CD4-positive, alpha-beta T cell treated with Interleukin-4 for 4 hours (primary cell): ENCODE measurements at regions not wholly inside any gene's neighbourhood (a gene's known extent, or its start where the extent isn't known, plus 50 kb on each side); places are given as distances from the start of the nearest gene placed in this dataset.

Source experiments
- DNase-seq: peaks from one replicate; pipeline ENCODE4 v3.0.0-alpha.2; 2020

DNA sequence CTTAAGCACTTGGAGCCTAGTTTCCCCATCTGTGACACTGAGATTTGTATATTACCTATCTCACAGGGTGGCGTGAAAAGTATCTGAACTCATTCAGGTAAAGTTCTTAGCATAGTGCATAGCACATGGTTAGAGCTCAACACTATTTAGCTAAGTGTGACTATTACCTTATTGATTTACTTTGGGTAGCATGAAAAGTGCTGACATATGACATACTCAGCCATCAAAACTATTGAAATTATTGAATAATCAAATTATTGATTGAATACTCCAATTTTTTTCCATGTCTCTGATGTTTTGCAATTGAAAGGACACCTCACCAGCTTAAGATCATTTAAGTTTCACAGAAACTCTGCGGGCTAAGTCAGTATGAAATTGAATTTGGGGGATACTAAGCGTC lies 715.0 kb downstream of the EFNB2 start:
- no peak for DNase-seq

DNA sequence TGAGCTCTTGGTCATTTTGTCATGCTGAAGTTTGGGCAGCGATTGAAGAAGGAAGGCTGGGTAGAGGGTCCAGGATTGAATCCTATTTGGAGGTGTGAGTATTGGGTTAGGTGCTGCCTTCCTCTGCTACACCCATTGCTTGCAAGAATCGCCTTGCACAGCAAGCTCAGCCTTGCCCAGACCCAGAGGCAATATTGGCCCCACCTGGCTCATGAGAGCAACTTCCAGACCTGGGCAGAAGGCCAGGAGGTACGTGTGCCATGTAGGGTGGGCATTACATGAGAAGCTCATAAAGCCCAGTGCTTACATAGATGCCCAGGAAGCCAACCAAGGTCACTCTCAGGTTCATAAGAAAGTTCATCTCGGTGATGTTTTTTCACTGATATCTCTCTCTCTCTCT lies 718.0 kb downstream of the EFNB2 start:
- DNase-seq, result no peak

DNA sequence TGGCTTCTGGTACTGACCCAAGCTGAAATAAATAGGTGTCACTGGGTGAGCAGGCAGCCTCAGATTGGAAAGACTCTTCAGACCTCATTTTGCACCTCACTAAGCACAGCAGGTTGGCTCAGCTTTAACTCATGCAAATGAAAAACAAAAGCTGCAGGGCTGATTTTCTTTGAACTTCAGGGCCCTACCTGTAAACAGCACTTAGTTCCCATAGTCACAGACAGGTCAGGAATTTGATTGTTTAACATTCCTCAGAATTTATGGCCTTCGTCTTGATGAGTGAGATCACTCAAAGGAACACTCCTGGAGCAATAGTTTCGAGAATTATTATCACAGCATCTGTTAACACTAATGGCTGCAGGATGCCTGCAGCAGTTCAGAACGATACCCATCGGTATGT lies 718.5 kb downstream of the EFNB2 start:
- DNase-seq, result no peak

DNA sequence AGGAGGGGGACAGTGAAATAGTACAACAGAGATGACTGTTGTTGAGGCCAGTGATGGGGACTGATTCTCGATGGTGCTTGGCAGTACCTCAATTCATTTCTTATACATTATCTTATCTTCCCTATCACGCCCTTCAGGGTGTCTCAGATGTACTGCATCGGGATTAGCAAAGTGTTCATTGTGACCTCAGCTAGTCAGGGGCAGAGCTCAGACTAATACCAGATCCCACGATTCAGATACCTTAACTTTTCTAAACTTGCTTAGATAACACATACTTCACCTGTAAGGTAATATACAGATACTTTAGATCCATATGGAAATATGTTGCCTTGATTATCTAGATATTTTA lies 720.6 kb downstream of the EFNB2 start:
- DNase-seq, result no peak

DNA sequence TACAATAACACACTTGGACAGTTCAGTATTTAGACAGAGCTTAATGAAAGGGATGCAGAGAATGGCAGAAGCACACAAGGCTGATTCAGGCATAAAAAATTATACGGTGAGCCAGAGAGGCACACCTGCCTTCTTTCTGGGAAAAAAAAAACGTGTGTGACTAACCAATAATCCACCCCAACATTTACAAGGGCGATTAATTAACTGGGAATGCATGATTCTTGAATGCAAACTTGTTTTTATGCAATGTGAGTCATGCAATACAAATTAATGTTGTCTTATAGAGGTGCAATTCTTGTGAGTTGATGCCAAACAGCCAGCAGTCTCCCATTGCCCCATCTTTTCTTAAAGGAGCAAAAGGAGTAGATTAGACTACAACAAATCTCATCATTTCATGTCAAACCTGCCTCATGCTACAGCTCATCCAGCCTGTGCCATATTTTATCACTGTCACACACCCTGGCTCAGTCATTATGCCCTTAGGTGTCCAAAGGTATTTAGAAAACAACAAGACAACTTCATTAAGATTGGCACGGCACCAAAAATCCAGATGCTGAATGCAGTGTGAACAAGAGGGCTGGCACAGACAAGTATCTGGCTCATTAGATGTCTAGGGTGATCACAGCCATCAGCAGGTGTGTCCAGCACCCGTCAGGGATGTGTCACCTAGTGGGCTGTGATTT lies 721.1 kb downstream of the EFNB2 start:
- DNase-seq, result no peak

DNA sequence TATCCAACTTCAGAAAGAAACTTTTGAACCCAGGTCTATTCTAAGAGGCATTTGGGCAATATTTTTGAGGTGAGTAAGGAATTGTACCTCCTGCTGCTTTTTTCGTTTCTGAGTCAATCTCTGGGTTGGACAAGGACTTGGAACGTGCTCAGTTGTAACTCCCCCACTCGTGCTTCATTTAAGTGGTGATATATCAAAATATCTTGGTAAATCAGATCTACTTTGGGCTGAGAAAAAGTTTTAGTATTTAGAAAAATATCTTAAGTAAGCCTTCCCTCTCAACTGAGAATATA lies 728.9 kb downstream of the EFNB2 start:
- DNase-seq, result no peak

DNA sequence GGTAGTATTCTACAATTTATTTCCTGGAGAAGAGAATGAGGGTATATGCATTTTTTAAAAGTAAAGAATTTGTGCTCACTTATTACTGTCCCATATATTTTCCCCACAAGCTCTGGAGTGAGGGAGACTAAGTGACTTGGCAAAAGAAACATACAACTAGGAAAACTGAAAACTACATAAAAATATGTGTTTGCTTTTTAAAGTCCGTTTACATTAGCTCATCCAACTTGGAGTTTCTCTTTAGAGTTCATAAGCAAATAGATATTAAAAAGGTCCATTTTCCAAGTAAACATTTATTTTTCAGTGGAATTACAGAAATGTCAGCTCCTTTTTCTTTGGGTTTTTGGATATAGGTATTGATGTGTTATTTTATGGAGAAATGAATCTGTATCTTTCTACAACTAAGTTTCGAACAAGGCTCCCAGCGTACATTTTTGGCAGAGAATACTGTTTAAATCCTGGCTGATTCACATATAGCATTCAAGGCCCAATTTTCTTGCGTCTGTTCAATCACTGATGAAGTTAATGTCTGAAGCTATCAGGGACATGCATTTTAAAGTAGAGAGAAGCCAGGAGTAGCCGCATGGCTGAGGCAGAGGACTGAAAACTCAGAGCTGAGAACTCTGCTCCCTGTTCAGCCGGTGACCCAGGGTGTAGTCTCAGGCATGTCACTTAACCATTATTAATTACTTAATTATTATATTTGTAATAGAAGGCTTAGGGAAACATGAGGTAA lies 729.4 kb downstream of the EFNB2 start:
- DNase-seq, result no peak

DNA sequence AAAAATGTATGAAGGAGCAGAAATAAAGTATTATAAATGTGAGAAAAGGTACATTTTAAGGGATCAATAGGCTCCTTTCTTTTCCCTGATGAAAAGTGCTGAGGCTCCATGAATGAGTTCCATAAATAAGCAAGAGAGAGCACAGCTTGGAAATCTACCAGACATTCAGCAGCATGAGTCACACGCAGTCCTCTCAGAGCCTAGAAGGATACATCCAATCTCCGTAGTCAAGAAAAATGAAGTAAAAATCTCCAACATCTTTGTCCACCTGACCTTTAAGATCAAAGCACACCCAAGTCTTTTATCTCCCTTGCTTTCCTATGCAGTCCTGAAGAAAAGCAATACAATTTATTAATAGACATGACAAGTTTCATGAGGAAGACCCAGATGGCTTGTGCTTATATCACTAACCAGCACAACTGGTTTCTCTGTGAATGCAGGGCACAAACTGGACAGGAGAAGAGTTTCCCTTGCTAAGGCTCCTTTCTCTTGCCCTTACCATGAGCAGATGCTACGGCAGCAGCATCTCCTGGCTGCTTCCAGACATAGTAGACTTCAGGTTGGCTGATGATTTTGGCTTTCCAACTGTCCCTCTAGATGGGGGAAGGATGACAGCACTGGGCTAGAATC lies 730.8 kb downstream of the EFNB2 start:
- DNase-seq, result no peak

DNA sequence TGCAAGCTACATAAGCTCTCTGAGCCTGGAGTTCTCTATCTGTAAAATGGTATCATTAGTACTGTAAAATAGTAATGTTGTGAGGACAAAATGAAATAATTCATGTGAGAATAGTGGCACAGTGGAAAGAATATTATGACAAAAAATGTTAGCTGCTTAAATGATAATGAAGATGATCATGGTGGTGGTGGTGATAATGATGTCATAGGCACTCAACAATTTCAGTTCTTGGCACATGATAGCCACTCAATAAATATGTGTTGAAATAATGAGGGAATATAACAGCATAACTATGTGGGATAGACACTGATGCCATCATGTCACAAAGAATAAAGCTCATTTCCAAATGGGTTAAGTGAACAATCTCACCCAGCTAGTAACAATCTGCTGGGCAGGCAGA lies 736.3 kb downstream of the EFNB2 start:
- no peak for DNase-seq

DNA sequence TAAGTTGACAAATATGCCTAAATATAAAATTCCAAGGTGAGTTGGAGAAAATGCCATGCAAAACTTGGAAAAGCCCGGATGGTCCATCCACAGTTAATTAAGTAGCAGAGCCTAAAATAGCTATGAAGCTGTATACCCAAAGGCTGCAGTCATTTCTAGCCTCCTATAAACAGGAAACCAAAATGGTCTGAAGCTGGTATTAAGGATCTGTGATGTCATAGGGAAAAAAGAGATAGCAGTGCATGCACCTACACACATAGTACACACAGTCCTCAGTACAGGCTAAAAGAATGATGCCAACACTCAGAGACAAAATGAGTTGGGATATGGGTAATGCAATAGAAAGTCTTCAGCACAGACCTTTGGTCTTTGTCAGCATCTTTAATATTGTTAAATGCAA lies 736.9 kb downstream of the EFNB2 start:
- DNase-seq, result no peak

DNA sequence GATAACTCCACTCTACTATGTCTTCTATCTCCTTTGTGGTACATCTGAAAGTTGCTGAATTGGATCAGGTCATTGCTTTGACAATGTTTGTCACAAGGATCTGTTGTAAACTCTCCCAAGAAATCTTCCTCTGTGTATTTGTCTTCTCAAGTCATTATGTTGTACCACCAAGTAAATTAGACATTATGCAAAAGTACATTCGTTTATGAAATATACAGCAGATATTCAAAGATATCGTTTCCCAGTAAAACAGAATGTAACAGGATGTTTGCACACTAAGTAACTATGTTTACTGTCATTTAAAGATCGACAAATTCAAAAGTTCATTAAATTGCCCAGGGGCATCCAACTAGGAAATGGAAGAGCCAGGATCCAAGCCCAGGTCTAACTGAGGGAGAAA lies 739.4 kb downstream of the EFNB2 start:
- DNase-seq, result no peak

DNA sequence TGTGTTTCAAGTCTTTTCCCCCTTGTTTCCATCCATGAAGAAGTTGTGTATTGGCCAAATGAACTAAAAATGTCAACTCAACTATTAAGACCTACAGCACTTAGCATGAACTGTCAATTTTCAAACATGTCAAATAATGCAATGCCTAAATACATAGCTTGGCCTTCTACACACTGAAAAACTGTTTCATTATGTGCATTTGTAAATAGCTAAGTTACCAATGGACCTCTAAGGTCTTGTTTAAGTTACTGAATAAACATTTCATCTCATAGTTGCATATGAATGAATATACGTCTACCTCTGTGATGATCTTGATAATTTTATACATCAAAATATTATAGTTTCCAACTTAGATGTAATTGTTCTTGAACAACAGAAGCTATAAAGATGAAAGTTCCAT lies 744.5 kb downstream of the EFNB2 start:
- no peak for DNase-seq

DNA sequence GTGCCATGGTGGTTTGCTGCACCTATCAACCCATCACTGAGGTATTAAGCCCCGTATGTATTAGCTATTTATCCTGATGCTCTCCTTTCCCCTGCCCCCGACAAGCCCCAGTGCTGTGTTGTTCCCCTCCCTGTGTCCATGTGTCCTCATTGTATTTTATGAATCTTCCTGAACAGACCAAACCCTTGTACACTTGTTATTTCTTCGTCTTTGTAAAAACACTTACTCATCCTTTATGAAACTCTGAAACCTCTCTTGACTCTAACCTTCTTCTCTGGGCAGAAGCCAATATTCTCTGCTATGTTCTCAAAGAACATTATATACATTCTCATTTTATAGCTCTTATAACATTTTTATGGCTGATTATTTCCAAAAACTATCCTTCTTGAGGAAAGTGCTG lies 746.9 kb downstream of the EFNB2 start:
- no peak for DNase-seq

DNA sequence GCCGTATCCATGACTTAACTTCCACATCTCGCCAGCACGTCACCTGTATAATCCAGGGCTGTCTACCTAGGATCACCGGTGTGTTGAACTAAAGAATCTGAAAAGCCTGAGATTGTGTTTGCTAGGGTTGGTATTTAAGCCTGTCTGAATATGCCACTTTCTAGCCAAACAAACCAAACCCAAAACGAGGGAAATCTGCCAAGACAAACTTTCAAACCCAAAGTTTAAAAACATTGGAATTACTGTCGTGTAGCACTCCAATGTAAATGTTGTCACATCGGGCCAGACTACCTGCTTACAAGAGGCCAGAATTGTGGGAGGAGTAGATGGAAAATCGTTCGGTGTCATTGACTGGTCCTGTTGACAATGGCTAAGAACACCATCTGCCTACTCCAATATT lies 747.8 kb downstream of the EFNB2 start:
- no peak for DNase-seq

DNA sequence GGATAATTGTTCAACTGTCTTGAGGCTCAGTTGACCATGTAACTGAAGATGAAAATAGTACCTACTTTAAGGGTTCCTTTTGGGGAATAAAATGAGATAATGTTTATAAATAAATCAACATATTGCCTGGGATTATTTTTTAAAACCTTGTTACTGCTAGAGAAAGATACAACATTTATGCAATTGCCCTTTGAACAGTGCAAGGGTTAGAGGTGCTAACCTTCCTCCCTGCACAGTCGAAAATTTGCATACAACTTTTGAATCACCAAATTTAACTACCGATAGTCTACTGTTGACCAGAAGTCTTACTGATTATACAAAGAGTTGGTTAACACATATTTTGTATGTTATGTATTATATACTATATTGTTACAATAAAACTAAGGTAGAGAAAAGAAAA lies 750.0 kb downstream of the EFNB2 start:
- DNase-seq, result no peak

DNA sequence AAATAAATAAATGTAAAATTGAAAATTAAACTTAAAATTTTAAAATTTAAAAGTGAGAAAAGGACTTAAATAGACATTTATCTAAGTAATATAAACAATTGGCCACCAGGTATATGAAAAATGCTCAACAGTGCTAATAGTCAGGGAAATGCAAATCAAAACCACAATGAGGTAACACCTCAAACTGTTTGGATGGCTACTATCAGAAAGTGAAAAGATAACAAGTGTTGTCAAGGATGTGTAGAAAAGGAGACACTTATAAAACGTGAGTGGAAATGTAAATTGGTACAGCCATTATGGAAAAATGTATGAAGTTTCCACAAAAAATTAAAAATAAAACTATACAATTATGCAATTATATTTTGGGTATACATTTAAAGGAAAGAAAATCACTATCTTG lies 752.2 kb downstream of the EFNB2 start:
- no peak for DNase-seq

DNA sequence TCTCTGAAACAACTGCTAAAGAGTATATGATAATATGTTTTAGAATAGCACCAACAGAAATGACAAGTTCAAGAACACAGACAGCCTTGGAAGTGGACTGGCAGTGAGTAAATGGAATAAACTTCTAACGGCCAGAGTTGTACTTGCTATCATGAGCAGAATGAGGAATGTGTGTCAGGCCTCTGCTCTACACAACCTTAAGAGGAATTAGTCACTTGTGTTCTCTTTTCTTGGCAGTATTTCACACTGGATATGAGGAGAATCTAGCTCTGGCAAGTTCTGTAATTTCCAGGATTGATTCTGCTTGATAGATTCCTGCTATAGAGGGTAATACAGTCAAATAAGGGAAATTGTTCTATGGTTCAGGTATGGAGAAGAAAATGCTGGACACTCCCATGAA lies 757.3 kb downstream of the EFNB2 start:
- no peak for DNase-seq

DNA sequence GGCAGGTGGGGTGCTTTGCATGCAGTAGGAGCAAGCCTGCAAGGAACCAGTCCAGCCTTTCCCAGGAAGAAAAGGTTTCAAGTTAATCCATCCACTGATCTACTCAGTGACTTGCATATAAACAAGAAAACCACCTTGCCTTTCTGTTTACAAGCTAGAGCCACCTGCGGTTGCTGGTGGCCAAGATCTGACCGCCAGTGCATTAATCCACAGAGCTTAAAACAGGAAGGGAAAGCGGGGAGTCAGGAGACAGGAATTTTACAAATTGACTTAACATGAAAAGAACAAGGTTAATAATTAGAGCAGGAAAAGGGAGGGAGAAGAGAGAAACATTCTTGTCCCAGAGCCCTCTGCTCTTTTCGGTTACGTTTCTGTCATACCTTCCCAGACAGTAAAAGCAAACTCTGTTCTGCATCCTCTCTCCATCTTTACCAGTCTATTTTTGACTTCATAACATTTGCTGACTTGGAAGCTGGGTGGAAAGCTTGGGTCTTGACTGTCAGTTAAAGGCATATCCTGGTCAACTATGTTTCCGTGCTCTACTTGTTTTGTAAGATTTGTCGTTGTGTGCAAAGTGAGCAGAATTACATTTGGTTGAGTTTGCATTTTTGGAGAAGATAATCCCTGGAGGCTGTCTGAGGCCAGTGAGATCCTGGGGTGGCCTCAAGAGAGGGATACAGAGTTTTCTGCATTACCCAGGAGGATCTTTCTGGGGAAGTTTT lies 760.6 kb downstream of the EFNB2 start:
- no peak for DNase-seq

DNA sequence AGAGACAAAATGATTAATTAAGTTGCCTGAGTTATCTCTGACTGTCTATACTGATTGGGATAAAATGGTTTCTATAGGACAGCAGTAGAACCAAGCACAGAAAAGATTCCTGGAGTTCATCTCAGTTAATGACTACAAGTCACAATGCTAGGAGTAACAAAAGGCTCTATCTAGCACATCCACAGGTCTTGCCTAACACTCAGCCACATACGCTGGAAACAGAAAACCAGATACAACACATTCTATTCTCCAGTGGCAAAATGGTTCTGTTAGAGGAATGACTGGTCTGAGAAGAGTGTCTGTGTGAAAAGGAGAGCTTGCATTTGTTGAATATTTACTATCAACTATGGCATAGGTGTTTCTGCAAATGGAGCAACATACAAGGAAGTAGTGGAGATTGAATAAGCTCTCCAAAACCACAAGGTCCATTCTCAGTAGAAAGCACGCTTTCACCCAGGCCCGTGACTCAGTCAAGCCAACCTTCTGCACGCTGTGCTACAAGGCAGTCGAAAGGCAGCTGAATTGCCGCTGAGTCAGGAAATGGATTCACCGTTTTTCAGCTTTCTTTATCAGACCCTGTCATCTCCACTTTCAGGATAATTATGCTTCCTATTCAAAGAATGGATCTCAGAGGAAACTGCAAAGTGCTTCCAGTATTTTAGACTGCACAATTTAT lies 761.5 kb downstream of the EFNB2 start:
- DNase-seq, result no peak

DNA sequence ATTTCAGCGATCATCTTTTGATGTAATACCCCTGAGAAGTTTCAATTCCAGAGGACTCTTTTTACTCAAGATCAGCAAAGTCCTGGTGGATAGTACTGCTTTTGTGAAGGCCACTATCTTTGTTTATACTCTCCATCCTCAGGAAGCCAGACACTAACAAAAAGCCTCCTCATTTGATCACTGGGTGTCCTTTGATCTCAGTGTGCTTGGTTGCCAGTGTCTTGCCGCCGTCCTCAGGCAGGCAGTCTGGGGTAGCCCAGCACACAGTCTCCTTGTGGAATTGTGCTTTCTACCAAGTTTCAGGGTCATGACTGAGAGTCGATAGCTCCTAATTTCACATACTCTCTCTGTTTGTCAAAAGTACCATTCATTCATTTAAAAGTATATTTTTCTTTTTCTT lies 762.2 kb downstream of the EFNB2 start:
- DNase-seq, result no peak

DNA sequence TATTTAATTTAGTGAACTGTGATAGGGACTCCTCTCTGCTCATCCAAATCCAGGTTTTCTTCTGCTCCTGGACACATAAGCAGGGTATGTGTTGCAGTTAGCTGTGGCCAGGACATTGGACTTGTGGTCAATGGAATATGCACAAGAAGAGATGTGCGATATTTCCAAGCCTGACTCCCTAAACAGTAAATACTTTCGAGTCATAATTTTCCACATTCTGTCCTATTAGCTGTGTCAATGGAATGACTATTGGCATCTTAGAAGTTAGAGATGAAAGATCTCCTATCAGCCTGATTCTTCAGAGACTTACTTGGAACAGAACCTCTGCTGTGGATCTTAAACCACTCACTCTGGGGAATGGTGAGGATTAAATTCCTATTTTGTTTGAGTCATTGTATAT lies 771.0 kb downstream of the EFNB2 start:
- no peak for DNase-seq

DNA sequence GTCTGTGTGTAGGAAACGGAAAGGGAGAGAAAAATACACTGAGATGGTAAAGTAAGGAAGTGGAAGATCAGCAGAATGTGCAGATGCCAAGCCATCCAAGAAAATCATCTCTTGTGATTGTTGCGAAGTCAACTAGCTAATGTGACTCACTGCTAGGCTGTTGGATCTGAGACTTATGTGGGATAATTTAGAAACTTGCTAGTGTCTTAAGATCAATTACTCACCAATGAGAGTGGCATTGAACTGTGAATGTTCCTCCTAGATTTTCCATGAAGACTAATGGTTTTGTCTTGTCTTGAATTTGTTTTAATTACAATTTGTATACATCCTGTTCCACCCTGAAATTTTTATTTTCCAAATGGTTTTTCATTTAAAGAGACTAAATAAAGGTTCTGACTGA lies 771.6 kb downstream of the EFNB2 start:
- no peak for DNase-seq

DNA sequence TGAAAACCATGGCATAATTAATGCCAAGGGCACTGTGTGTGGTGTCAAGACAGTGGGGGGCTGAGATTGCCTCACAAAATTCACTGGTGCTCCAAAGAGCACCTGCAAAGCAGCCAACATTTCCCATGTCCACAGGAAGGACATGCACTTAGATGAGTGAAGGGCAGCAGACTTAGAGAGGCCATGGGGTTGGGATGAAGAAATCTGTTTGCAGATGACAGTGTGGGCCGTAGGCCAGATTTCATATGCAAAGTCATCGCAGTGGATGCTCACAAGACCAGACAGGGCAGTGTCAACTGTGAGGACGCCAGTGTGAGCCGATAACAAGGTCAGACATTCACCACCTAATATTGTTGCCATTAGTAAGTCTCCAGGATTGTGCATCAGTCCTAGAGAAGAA lies 773.4 kb downstream of the EFNB2 start:
- DNase-seq, result no peak
